H1 (cell line): ENCODE measurements at regions not wholly inside any gene's neighbourhood (a gene's known extent, or its start where the extent isn't known, plus 50 kb on each side); places are given as distances from the start of the nearest gene placed in this dataset.

Experiments
- CTCF ChIA-PET: fragments of 300-600 bp; sonication (Branson Sonifier 250); formaldehyde crosslinking; loops from one replicate; lab custom pipeline; 2021; ENCODE audit not compliant: partially characterized antibody; lab: Charles Lee
- POLR2A ChIA-PET: fragments of 300-600 bp; sonication (Branson Sonifier 250); formaldehyde crosslinking; loops from one replicate; lab custom pipeline; 2021; ENCODE audit warnings: inconsistent platforms; ENCODE audit not compliant: partially characterized antibody; lab: Charles Lee
- DNase-seq, 2 experiments: peaks; one replicate each; pipeline versions ENCODE4 v3.0.0 to v3.0.0-alpha.2; 2010 to 2022; ENCODE audit warnings: low spot score in 2 of 2, low read depth in 1 of 2, mixed read lengths in 1 of 2
- FAIRE-seq: peaks from 2 replicates; lab custom pipeline; 2011; peaks lifted over from hg19 to GRCh38; lab: Jason Lieb, UNC
- H2AFZ ChIP-seq: 2 replicates; pipeline ENCODE4 v1.8.1; 2012; ENCODE audit warnings: low read length, inconsistent platforms
- H2AK5ac ChIP-seq: 2 replicates; pipeline ENCODE4 v1.6.1; 2013; ENCODE audit warnings: low read depth, low read length
- H2BK120ac ChIP-seq: replicated peaks from 2 replicates; pipeline ENCODE3; 2013; ENCODE audit warnings: low read depth, low read length, inconsistent platforms
- H2BK12ac ChIP-seq: 2 replicates; pipeline ENCODE4 v1.6.1; 2013; ENCODE audit warnings: low read depth, low read length
- H2BK15ac ChIP-seq: 2 replicates; pipeline ENCODE4 v1.6.1; 2013; ENCODE audit warnings: low read length
- H2BK20ac ChIP-seq: 2 replicates; pipeline ENCODE4 v1.6.1; 2013; ENCODE audit warnings: low read length
- H2BK5ac ChIP-seq: 2 replicates; pipeline ENCODE4 v1.6.1; 2013; ENCODE audit warnings: low read depth, low read length
- H3K14ac ChIP-seq: 2 replicates; pipeline ENCODE4 v1.6.1; 2013; ENCODE audit warnings: inconsistent platforms; ENCODE audit not compliant: insufficient read length
- H3K18ac ChIP-seq: 2 replicates; pipeline ENCODE4 v1.6.1; 2013; ENCODE audit warnings: low read length; ENCODE audit errors: extremely low read depth
- H3K23ac ChIP-seq: 2 replicates; pipeline ENCODE4 v1.6.1; 2013; ENCODE audit warnings: inconsistent platforms; ENCODE audit not compliant: insufficient read length
- H3K23me2 ChIP-seq: 2 replicates; pipeline ENCODE4 v1.6.1; 2013; ENCODE audit warnings: low read depth, low read length
- H3K27ac ChIP-seq: 2 replicates; pipeline ENCODE4 v1.6.1; 2011; ENCODE audit warnings: low read depth, low read length, inconsistent platforms
- H3K27me3 ChIP-seq, 4 experiments: replicated peaks in 1 of 4; 1 replicate in 1 of 4; 2 replicates in 3 of 4; pipeline versions ENCODE4 v1.6.1 to v1.8.1; 2011 to 2013; ENCODE audit warnings: low read length in 3 of 4, mild to moderate bottlenecking in 3 of 4, inconsistent platforms in 2 of 4, mixed read lengths in 2 of 4, moderate library complexity in 1 of 4; ENCODE audit not compliant: control insufficient read depth in 3 of 4, insufficient read depth in 3 of 4; ENCODE audit errors: extremely low read depth in 1 of 4
- H3K36me3 ChIP-seq, 4 experiments: 2 replicates each; pipeline versions ENCODE4 v1.6.1 to v1.8.1; 2011 to 2013; ENCODE audit warnings: mild to moderate bottlenecking in 4 of 4, low read length in 3 of 4, moderate library complexity in 2 of 4, control low read depth in 1 of 4, inconsistent platforms in 1 of 4; ENCODE audit not compliant: insufficient read depth in 4 of 4, control insufficient read depth in 2 of 4
- H3K4ac ChIP-seq: replicated peaks from 2 replicates; pipeline ENCODE3; 2013; ENCODE audit warnings: low read length, low read depth, mixed read lengths, inconsistent platforms; ENCODE audit not compliant: insufficient read length
- H3K4me1 ChIP-seq, 4 experiments: replicated peaks in 1 of 4; 1 replicate in 1 of 4; 2 replicates in 3 of 4; pipeline versions ENCODE4 v1.6.1 to v1.8.1; 2011 to 2013; ENCODE audit warnings: low read length in 3 of 4, inconsistent platforms in 2 of 4, mixed read lengths in 1 of 4; ENCODE audit not compliant: insufficient read depth in 4 of 4, control insufficient read depth in 3 of 4
- H3K4me2 ChIP-seq, 2 experiments: 2 replicates each; pipeline versions ENCODE4 v1.6.1 to v1.8.1; 2011 to 2013; ENCODE audit warnings: low read depth in 2 of 2, low read length in 2 of 2, control low read depth in 1 of 2, inconsistent platforms in 1 of 2, mild to moderate bottlenecking in 1 of 2; ENCODE audit not compliant: insufficient read depth in 1 of 2
- H3K4me3 ChIP-seq, 4 experiments: fragments of 200-600, 300-600 bp in 1 of 4; sonication (generic), shearing (Covaris generic), sonication (Bioruptor Twin) in 1 of 4; 2 replicates each; pipeline versions ENCODE4 v1.5.1 to v1.8.1; 2011 to 2016; ENCODE audit warnings: low read length in 4 of 4, low read depth in 3 of 4, control low read depth in 2 of 4, inconsistent platforms in 2 of 4, mild to moderate bottlenecking in 2 of 4, mixed read lengths in 1 of 4, moderate library complexity in 1 of 4; ENCODE audit not compliant: insufficient read depth in 2 of 4; ENCODE audit errors: extremely low read depth in 1 of 4
- H3K56ac ChIP-seq: replicated peaks from 2 replicates; pipeline ENCODE3; 2013; ENCODE audit warnings: low read depth, mild to moderate bottlenecking, mixed read lengths, low read length, inconsistent platforms; ENCODE audit not compliant: insufficient read length
- H3K79me1 ChIP-seq: 2 replicates; pipeline ENCODE4 v1.6.1; 2013; ENCODE audit warnings: low read depth, low read length, control low read depth
- H3K79me2 ChIP-seq, 2 experiments: 2 replicates each; pipeline versions ENCODE4 v1.6.1 to v1.8.1; 2012 to 2013; ENCODE audit warnings: low read length in 2 of 2, mild to moderate bottlenecking in 2 of 2, inconsistent platforms in 1 of 2; ENCODE audit not compliant: insufficient read depth in 2 of 2, control insufficient read depth in 1 of 2
- H3K9ac ChIP-seq, 4 experiments: replicated peaks in 1 of 4; 1 replicate in 1 of 4; 2 replicates in 3 of 4; pipeline versions ENCODE4 v1.6.1 to v1.8.1; 2011 to 2013; ENCODE audit warnings: low read depth in 3 of 4, low read length in 3 of 4, control low read depth in 2 of 4, mild to moderate bottlenecking in 2 of 4, moderate library complexity in 2 of 4, inconsistent platforms in 1 of 4; ENCODE audit errors: extremely low read depth in 1 of 4
- H3K9me3 ChIP-seq, 2 experiments: 2 replicates each; pipeline versions ENCODE4 v1.6.1 to v1.8.1; 2012 to 2013; ENCODE audit warnings: mild to moderate bottlenecking in 2 of 2, moderate library complexity in 2 of 2, control low read depth in 1 of 2, inconsistent platforms in 1 of 2, low read depth in 1 of 2, low read length in 1 of 2, mixed read lengths in 1 of 2; ENCODE audit not compliant: insufficient read depth in 2 of 2
- H4K20me1 ChIP-seq, 2 experiments: replicated peaks in 1 of 2; 2 replicates each; pipeline versions ENCODE3 to v1.8.1; 2011 to 2013; ENCODE audit warnings: inconsistent platforms in 2 of 2, low read length in 2 of 2, mild to moderate bottlenecking in 1 of 2; ENCODE audit not compliant: insufficient read depth in 2 of 2, control insufficient read depth in 1 of 2
- H4K5ac ChIP-seq: 2 replicates; pipeline ENCODE4 v1.6.1; 2013; ENCODE audit warnings: low read length, low read depth, mixed read lengths, inconsistent platforms; ENCODE audit not compliant: insufficient read length
- H4K8ac ChIP-seq: 2 replicates; pipeline ENCODE4 v1.8.0; 2013; ENCODE audit warnings: mild to moderate bottlenecking, moderate library complexity, low read length, inconsistent platforms; ENCODE audit not compliant: insufficient read depth; ENCODE audit errors: extremely low read depth
- H4K91ac ChIP-seq: replicated peaks from 2 replicates; pipeline ENCODE3; 2013; ENCODE audit warnings: low read length, mixed read lengths, inconsistent platforms; ENCODE audit not compliant: insufficient read length
- EP300 ChIP-seq, 2 experiments: IDR thresholded peaks; 1 replicate in 1 of 2; 2 replicates in 1 of 2; pipeline ENCODE4 v1.6.1; 2011 to 2012; ENCODE audit warnings: low read depth in 2 of 2, low read length in 2 of 2, mild to moderate bottlenecking in 2 of 2, borderline replicate concordance in 1 of 2, inconsistent platforms in 1 of 2, moderate library complexity in 1 of 2
- RAD21 ChIP-seq, 2 experiments: IDR thresholded peaks in 1 of 2; conservative IDR thresholded peaks in 1 of 2; 2 replicates each; pipeline ENCODE4 v1.6.1; 2011; ENCODE audit warnings: low read depth in 2 of 2, low read length in 2 of 2, improper control_type of control experiment in 1 of 2, inconsistent platforms in 1 of 2, mild to moderate bottlenecking in 1 of 2, moderate library complexity in 1 of 2
- RXRA ChIP-seq: IDR thresholded peaks from 2 replicates; pipeline ENCODE4 v1.6.1; 2011; ENCODE audit warnings: low read depth, mild to moderate bottlenecking, low read length, moderate library complexity; ENCODE audit not compliant: insufficient read depth
- SP2 ChIP-seq: IDR thresholded peaks from 2 replicates; pipeline ENCODE4 v1.6.1; 2012; ENCODE audit warnings: mild to moderate bottlenecking, low read length, inconsistent platforms
- TBP ChIP-seq: IDR thresholded peaks from 2 replicates; pipeline ENCODE4 v1.6.1; 2011; ENCODE audit warnings: low read depth, low read length, improper control_type of control experiment
- WGBS, 2 experiments: shearing (Covaris generic) in 1 of 2; methylation state at CpG; one replicate each; pipeline versions ENCODE4 v1.1.6 to v1.1.7; 2013 to 2015; ENCODE audit warnings: low lambda C conversion rate in 2 of 2, mixed read lengths in 2 of 2, inconsistent platforms in 1 of 2, low coverage in 1 of 2, missing lambda C conversion rate in 1 of 2; ENCODE audit not compliant: insufficient replicate concordance in 2 of 2, insufficient coverage in 1 of 2, insufficient read length in 1 of 2; ENCODE audit errors: extremely low coverage in 1 of 2, missing lambda C conversion rate in 1 of 2; 5-methylcytosine and 5-hydroxymethylcytosine counted together

- Histone ChIP-seq H2BK120ac (no peak overlapping the region), H3K4me2 (no peak overlapping the region), H3K4me3 (no peak overlapping the region), H3K79me1 (no peaks in the 10 kb centered on the region), H3K14ac (no peak overlapping the region), H2AK5ac (no peak overlapping the region), H4K91ac (no peak overlapping the region), H4K5ac (no peak overlapping the region), H2BK12ac (no peak overlapping the region), H3K56ac (no peak overlapping the region), H3K4ac (no peak overlapping the region), H3K36me3 (no peaks in the 10 kb centered on the region), H3K9ac (no peak overlapping the region), H3K9me3 (no peaks in the 10 kb centered on the region), H3K79me2 (no peaks in the 10 kb centered on the region), H3K27me3 (no peaks in the 10 kb centered on the region), H3K23me2 (no peaks in the 10 kb centered on the region), H3K23ac (no peak overlapping the region), H3K27ac (no peak overlapping the region), H4K20me1 (no peaks in the 10 kb centered on the region), H2BK5ac (no peak overlapping the region), H3K4me1 (peaks cover 0 to 6% (median 3%) of the 10 kb centered on the region in 4 experiments; a peak in 3 of 7 replicates), H2BK20ac (no peak overlapping the region), H3K18ac (no peak overlapping the region), H2AFZ (peak overlapping the region; percentile 46; the same call in 1 of the 2 replicates), H4K8ac (no peak overlapping the region), H2BK15ac (no peak overlapping the region)
- peak in 1 of 2 experiments; percentile 11; a peak in 1 of 4 replicates for TF ChIP-seq RAD21 (IDR thresholded peaks at IDR 0.05 in 1 of 2, conservative IDR thresholded peaks at IDR 0.05 in 1 of 2; ENCODE audit: low read depth in 2 of 2, low read length in 2 of 2)
- TF ChIP-seq TBP = no peak
- no peak for TF ChIP-seq RXRA
- no peak for TF ChIP-seq SP2
- no peak for TF ChIP-seq EP300 (IDR thresholded peaks at IDR 0.05; ENCODE audit: borderline replicate concordance in 1 of 2, low read depth in 2 of 2, low read length in 2 of 2)
- FAIRE-seq (no peak), DNase-seq (no peak)
- 83% methylated on average over 4 of the region's 4 CpGs; no CpG with 5 or more reads in 1 of the 2 experiments for WGBS, 2 experiments
- ChIA-PET CTCF (interaction anchor here (0.6 to 1.7 kb wide), 3 partner anchors 22 to 1911 kb away, joined by 3 to 4 read pairs (median 3); no protein-coding TSS in a partner anchor), POLR2A (no interaction called here)
Observed at GRCh38 chr11:119880143-119880542, 151.1 kb upstream of the NECTIN1 start.
